ENCODE measurements at regions not wholly inside any gene's neighbourhood (a gene's known extent, or its start where the extent isn't known, plus 50 kb on each side); places are given as distances from the start of the nearest gene placed in this dataset.
"Not testable (repeated sequence)": the region's sequence is repeated elsewhere in the genome, so short reads cannot be mapped to it uniquely, and the experiment has no call there.

DNA sequence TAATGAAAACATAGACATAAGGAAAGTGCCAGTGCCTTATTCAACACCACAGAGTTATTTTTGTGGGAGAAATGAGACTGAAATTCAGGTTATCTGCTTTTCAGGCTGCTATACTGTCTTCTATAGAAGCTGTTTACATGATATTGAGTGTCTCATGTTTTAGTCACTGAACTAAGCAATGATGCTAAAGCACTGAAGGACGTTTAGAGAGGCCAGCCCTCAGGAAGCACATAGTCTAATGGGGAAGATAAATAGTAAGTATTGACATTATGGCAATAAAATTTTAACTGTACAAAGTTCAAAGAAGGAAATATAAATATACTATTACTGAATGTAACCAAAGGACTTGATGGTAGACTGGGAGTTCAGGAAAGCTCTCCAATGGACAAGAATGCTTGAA is 186.4 kb upstream of the ZC3H15 start:
- no peak for DNase-seq (ENCODE audit: low spot score)

DNA sequence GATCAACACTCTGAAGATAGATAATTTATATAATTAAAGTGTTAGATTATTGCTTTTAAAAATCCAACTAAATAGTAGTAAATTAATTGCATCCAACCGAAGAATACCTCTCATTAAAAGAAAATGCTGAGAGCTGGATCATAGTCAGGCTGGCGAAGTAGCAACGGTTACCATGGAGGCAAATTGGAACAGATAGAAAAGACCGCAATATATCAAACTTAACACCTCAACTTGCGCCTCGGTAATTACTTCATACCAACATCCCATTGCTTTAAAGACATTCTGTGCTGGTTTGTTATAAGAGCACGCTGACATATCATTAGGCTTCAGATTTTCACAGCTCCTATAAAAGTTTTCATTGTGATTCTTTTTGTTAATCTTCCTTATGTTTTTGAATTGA is 183.8 kb upstream of the ZC3H15 start:
- DNase-seq (ENCODE audit: low spot score) = no peak

DNA sequence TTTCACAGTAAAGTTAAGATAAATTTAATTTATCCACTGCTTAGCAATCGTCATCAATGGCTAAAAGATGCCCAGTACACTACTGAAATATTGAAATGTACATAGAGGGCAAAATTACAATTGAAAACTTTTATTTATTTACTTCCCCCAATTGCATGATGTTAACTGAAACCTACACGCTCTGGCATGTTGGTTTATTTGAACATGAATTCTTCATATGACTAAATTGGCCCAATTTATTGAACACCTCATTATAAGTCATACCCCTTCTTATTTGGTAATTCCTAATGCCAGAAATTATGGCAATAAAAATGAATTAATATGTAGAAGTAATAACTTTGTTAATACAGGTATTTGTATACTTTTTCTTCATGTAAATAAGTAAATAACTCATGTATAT is 183.0 kb upstream of the ZC3H15 start:
- DNase-seq (ENCODE audit: low spot score) = no peak

DNA sequence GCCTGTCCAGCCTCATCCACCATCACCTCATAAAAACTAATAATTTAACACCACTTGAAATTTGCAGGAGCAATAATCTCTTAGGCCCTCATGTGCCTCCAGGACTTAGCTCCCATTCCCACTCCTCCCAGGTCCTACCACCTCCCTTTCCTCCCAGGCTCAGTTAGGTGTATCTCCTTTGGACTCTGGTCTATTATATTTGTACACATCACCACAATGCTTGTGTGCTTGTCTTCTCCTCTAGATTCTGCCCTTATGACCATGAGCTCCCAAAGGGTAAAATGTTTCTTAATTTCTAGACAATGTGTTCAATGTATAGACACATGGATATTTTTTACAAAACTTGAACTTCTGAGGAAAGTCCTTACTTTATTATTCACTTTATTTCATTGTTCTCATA is 182.0 kb upstream of the ZC3H15 start:
- no peak for DNase-seq (ENCODE audit: low spot score)

DNA sequence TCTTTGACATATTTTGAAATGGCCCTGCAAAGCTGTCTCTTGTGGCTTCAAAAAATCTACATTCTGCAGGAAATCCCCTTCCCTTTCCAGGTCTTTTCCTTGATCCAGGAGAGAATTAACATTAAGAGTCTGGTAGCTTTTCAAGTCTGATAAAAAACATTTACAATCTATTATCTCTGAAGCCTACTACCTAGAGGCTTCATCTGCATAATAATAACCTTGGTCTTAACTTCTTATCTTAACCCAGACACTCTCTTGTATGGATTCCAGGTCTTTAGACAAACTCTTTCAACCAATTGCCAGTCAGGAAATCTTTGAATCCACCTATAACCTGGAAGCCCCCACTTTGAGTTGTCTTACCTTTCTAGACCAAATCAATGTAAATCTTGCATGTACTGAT is 179.3 kb upstream of the ZC3H15 start:
- no peak for DNase-seq (ENCODE audit: low spot score)

DNA sequence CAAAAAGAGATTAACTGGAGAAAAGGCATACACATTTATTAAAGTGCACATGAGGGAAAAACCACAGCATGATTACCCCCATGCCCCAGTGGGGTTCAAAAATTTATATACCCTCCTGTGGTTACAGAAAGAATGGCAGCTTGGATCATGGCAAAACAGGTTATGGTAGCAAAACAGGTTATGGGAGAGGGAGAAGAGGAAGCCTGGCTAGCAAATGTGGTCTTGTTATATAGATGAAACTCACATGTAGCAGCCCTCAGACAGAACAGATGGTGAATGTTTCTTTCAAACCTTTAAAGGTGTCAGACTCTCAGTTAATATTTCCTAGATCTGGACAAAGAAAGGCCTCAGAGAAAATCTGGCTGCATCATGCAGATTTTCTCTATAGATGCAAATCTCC is 178.2 kb upstream of the ZC3H15 start:
- DNase-seq (ENCODE audit: low spot score) = no peak

DNA sequence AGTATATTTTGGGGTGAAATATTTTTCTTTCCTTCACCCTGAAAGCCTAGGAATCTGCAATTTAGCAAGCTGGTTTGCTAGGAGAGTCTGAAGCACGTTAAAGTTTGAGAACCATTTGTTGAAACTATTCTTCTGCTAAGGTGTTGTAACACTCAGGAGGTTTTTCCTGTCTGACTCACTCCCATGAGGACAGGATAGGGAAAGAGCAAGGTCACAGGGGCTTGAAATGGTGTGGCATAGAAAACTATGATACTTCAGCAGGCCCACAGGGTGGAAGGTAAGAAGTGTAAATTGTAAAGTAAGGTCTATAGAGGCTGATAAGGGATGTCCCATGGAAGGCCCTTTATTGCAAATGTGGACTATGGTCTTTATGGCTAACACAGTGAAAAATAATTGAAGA is 177.7 kb upstream of the ZC3H15 start:
- no peak for DNase-seq (ENCODE audit: low spot score)

DNA sequence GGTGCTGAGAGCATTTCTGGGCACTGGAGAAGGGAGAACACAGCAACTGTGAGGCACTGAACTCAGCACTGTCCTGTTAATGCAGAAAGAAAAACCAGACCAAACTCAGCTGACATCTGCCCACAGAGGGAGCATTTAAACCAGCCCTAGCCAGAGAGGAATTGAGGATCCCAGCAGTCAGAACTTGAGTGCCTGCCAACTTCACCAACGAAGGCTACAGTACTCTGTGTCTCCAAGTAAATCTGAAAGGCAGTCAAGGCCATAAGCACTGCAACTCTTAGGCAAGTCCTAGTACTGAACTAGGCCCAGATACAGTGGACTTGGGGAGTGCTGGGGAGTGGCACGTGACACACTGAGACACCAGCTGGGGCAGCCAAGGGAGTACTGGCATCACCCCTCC is 176.2 kb upstream of the ZC3H15 start:
- DNase-seq (ENCODE audit: low spot score) = no peak

DNA sequence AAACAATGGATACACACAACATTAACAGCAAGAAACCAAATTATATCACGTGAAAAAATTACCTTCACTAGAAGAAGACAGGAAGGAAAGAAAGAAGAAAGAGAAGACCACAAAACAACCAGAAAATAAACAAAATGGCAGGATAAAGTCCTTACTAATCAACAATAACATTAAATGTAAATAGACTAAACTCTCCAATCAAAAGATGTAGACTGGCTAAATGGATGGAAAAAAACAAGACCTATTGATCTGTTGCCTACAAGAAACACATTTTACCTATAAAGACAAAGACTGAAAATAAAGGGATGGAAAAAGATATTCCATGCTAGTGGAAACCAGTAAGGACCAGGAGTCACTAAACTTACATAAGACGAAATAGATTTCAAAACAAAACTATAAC is 167.0 kb upstream of the ZC3H15 start:
- DNase-seq (ENCODE audit: low spot score) = no peak

DNA sequence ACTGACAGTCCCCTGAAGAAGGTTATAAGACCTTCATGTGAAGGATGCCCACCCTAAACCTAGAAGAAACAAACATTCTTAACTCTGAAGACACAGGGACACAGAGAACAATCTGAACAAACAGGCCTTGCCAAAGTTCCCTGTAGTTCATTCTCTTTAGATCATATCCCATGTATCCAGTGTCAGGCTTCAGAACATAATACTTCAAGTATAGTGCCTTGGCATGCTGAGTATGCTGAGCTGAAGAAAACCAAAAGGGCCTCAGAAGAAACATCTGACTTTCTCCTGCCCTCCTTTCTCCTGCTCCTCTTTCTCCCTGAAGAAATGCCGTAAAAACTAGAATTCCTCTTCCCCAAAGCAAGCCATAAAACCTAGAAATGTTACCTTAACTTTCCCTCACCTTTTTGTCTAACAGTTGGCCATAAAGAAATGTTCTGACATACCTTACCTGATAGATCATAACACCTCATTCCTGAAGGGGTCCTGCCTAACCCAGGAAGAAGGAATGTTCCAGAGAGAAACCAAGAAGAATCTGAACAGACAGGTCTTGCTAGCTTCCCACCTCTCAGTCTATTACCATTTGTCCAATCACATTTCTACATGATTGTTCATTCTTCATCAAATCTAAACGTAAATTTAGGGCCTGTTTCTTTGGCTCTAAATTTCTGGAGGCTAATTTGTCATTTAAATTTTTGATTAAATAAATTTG is 160.1 kb upstream of the ZC3H15 start:
- DNase-seq (ENCODE audit: low spot score) = no peak

DNA sequence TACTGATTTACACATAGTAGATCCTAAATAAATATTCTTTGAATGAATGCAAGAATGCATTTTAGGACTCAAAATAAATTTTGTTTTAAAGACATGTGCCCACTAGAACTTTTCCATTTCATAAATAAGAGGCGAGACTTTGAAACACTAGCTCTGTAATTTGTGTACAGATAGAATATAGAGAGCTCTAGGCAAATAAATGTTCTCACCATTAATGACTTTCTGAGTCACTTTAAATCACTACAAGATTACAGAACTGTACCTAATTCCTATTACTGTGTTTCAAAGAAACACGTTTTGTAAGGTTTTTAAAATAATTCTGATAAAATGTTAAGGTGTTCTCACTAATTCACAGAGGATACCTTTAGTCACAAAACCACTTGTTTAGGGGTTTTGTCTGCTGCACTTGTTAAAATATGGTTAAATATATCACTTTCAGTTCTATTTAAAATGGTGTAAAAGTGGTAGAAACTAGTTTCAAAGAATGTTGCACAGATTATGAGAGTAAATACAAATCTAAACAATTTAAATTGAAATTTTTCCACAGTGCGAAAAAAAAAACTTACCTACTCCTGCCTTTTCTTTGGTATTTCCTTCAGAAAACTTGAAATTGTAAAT is 158.7 kb upstream of the ZC3H15 start:
- DNase-seq (ENCODE audit: low spot score) = no peak

DNA sequence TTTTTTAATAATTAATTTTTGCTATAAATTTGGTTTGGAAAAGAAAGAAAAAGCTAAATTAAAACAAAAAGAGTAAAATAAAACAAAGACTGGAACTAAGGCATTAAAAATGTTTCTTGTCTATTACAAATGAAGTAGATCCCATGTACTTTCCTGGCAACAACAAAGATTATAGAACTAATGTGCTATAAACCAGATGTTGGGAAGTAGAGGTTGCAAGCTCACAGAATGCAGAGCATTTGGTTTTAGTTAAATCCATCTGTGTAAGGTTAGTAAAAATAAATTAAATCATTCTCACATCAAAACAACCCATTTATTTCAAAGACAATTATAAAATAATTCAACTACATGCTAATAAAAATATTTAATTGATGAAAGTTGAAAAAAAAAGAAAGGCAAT is 157.2 kb upstream of the ZC3H15 start:
- DNase-seq (ENCODE audit: low spot score) = no peak

DNA sequence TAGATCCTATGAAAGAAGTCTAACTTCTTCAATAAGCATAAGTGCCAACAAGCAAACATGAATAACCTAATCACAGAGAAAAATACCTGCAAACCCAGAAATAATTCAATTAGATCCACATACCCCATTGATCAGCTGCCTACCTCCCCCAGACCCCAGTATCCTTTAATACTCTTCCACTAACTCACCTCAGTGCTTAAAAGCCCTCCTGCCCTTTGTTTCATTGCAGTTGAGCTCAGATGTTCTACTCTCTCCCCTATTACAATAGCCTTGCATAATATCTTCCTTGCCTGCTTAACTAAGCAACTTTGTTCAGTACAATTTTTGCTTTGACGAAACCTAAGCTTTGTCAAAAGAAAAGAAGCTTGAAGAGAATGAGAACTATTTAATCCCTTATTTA is 156.0 kb upstream of the ZC3H15 start:
- no peak for DNase-seq (ENCODE audit: low spot score)

DNA sequence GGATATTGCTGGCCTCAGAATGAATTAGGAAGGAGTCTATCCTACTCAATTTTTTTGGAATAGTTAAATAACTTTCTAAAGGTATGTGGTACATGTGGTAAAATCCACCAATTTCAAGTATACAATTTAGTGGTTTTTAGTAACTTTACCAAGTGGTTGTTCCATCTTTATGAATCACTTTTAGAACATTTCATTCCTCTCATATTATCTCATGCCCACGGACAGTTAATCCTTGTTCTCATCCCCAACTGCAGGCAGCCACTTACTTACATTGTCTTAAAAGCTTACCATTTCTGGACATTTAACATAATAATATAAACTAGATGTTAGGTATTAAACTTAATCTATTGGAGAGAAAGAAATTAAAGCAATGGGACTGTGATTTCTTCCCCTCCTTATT is 146.3 kb upstream of the ZC3H15 start:
- no peak for DNase-seq (ENCODE audit: low spot score)

DNA sequence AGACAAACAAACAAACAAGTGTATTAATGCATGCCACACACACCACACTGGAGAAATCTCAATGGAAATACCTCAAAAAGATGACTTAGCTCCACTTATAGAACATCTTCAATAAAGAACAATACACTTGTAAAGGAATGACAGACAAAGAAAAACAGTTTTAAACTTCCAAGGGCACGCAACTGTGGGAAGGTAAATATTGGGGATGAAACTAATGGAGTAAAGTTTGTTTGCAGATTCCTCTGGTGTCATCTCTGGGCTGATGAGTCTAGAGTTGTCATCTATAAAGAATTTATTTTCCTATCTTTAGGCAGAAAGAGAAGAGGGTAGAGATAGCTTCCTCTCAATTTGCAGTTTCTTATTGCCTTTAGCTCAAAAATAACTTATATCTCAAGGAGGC is 144.0 kb upstream of the ZC3H15 start:
- DNase-seq (ENCODE audit: low spot score) = no peak

DNA sequence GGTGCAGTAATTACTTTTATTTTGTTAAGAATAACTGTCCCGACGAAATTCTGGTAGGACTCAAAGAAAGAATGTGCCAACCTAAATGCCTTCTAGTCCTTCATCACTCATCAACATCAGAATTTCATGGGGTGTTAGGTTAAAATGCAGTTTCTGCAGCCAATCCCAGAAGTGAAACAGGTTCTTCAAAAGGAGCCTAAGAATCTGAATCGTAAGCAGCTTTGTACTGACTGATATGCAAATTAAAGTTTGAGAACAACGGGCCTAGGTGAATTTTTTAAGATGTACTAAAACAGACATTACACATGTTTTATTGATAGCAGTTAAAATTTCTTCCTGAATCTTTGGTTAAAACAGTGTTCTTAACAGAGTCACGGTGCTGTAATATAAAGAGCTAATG is 140.3 kb upstream of the ZC3H15 start:
- no peak for DNase-seq (ENCODE audit: low spot score)

DNA sequence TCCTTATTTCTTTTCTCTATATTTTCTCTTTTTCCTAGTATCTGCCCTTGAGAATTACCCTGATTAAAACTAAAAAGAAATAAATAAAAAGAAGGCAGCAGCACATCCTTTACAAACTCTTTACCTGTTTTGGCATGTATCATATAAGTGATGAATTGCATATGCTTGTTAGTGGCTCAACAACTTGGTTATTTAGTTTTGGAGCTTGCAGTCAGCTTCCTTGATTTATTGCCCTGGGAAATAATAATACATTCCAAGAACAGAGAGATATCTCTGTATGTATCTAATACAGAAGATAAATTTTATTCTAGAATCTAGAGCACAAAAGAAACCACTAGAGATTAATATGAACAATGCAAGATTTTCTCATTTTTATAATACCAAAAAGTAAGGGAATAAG is 139.8 kb upstream of the ZC3H15 start:
- DNase-seq (ENCODE audit: low spot score) = no peak

DNA sequence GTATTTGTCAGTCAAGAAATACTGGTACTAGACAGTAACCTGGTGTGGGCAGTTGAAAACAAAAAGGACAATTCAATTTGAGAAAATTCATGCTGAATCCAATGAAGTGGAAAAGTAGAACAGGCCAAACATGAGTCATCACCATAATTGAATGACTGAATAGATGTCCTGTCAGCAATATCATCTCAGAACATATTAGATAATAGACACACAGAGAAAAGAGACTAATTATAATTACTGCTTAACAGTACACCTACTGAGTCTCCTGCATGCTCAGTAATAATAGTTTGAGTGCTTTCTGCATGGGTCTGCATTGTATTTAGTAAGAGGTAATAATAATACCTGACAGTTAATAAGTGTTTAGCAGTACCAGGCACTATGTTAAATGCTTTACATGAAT is 138.6 kb upstream of the ZC3H15 start:
- no peak for DNase-seq (ENCODE audit: low spot score)

DNA sequence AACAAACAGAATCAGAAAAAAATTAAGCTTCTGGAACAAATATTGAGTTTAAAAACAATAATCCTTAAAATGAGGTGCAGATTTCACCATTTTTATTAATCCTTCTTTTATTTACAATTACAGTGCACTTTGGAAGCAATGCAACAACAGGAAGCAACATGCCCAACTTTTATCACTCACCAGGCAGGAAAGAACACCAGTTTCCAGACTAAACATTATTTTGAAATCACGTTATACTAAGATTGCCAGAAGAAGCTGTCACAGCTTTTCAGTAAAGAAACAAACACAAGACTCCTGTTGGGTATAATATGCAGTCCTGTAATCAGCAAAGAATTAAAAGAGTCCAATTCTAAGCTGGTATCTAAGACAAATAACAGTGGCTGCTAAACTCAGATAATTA is 137.9 kb upstream of the ZC3H15 start:
- DNase-seq (ENCODE audit: low spot score) = no peak

DNA sequence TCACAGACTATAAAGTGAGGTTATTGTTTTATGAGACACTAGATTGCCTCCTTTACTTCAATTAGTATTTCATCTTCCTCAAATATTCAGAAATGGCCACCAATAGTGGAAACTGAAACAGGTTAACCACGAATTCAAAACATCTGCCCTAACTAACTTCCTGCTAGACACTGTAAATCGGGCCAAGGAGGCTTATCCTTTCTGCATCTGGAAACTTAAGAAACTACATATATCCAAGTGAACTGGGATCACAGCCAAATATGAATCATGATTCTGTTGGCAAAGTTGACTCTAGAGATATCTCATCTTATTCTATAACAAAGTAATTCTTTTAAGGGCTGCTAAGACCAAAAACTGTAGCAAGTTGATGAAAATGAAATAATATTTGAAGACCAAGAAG is 136.6 kb upstream of the ZC3H15 start:
- DNase-seq (ENCODE audit: low spot score) = no peak

DNA sequence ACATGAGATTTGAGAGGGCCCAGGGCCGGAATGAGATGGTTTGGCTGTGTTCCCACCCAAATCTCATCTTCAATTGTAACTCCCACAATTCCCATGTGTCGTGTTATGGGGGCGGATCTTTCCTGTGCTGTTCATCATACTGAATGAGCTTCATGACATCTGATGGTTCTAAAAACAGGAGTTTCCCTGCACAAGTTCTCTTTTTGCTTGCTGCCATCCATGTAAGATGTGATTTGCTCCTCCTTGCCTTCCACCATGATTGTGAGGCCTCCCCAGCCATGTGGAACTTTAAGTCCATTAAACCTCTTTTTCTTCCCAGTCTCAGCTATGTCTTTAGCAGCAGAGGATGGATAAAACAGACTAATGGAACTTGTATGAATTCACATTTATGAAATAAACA is 131.9 kb upstream of the ZC3H15 start:
- DNase-seq (ENCODE audit: low spot score) = not testable (repeated sequence)

DNA sequence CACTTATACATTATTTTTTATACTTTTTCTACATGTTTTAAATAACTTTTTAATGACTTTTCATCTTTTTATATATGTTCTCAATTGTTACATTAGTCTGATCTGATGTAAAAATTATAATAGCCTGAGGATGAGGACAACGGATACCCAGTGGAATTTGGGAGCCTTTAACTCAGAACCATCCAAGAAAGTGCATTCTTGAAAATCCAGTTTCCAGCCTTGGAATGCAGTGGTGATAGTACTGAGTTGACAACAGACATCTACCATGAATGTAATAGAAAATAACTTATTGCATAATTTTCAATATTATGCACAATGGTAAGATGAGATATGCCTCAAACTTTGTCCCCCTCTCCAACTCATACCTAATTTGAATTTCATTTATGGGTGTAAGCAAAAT is 120.7 kb upstream of the ZC3H15 start:
- no peak for DNase-seq (ENCODE audit: low spot score)

DNA sequence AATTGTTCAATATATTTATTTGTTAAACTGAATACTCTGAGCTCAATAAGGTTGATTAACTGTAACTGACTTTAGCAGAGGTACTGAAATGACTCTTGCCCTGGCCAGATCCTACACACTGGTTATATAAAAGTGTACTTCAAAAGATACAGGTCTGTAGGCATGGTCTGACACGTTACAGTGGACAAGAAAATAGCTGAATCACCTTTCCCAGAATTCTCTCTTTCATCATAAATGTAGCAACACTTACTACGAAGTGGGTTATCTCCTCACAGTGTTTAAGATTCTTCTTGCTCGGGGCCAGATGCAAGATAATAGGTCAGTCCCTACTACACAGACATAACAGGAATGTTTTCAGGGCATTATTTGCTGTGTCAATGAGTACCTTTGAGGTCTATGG is 107.0 kb upstream of the ZC3H15 start:
- no peak for DNase-seq (ENCODE audit: low spot score)

DNA sequence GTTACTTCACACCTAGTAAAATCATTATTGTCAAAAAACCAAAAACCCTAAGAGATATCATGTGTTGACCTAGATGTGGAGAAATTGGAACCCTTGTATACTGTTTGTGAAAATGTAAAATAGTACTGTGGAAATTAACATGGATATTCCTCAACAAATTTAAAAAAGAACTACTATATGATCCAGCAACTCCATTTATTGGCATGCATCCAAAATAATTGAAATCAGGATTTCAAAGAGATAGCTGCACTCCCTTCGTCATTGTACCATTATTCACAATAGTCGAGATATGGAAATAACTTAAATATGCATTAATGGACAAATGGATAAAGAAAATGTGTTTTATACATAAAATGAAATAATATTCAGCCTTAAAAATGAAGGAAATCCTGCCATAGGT is 105.3 kb upstream of the ZC3H15 start:
- DNase-seq (ENCODE audit: low spot score) = no peak

Data from SW480 (cell line).